Jurkat, Clone E6-1 (cell line): ENCODE measurements at regions not wholly inside any gene's neighbourhood (a gene's known extent, or its start where the extent isn't known, plus 50 kb on each side); places are given as distances from the start of the nearest gene placed in this dataset.

Experiments
- DNase-seq: peaks from one replicate; pipeline ENCODE4 v3.0.0-alpha.2; 2011; ENCODE audit warnings: low read depth, low spot score
- H3K4me3 ChIP-seq: 2 replicates; pipeline ENCODE4 v1.5.1; 2011; ENCODE audit warnings: mild to moderate bottlenecking, low read length, control low read depth, moderate library complexity

GRCh38 chr2:67225287-67225973, 171.7 kb upstream of the ETAA1 start:
- DNase-seq, result no peak
- H3K4me3 ChIP-seq, result no peak overlapping the region

- no peak overlapping the region for H3K4me3 ChIP-seq
- no peak for DNase-seq
Observed at GRCh38 chr2:67229706-67230105, 167.4 kb upstream of the ETAA1 start.

GRCh38 chr2:67232936-67233335, 164.2 kb upstream of the ETAA1 start:
- DNase-seq, result no peak
- H3K4me3 ChIP-seq, result no peak overlapping the region

GRCh38 chr2:67234440-67234839, 162.7 kb upstream of the ETAA1 start:
- H3K4me3 ChIP-seq, result no peak overlapping the region
- DNase-seq, result no peak

- DNase-seq, result no peak
- no peak overlapping the region for H3K4me3 ChIP-seq
Observed at GRCh38 chr2:67237288-67237687, 159.8 kb upstream of the ETAA1 start.

GRCh38 chr2:67240507-67240906, 156.6 kb upstream of the ETAA1 start:
- no peak for DNase-seq
- H3K4me3 ChIP-seq, result no peak overlapping the region

- H3K4me3 ChIP-seq, result no peak overlapping the region
- no peak for DNase-seq
Observed at GRCh38 chr2:67241453-67241852, 155.7 kb upstream of the ETAA1 start.

GRCh38 chr2:67242456-67242855, 154.7 kb upstream of the ETAA1 start:
- DNase-seq, result no peak

GRCh38 chr2:67243919-67244318, 153.2 kb upstream of the ETAA1 start:
- no peak for DNase-seq
- no peak overlapping the region for H3K4me3 ChIP-seq

More at GRCh38 chr2:67242456-67242855, 154.7 kb upstream of the ETAA1 start:
- no peak overlapping the region for H3K4me3 ChIP-seq

GRCh38 chr2:67246791-67247190, 150.3 kb upstream of the ETAA1 start:
- DNase-seq, result no peak
- H3K4me3 ChIP-seq, result no peak overlapping the region

- H3K4me3 ChIP-seq, result no peak overlapping the region
- no peak for DNase-seq
Observed at GRCh38 chr2:67251741-67252140, 145.4 kb upstream of the ETAA1 start.

- no peak for DNase-seq
- no peak overlapping the region for H3K4me3 ChIP-seq
Observed at GRCh38 chr2:67255933-67256615, 141.1 kb upstream of the ETAA1 start.

- no peak overlapping the region for H3K4me3 ChIP-seq
- DNase-seq, result no peak
Observed at GRCh38 chr2:67256892-67257291, 140.2 kb upstream of the ETAA1 start.

GRCh38 chr2:67258122-67258521, 139.0 kb upstream of the ETAA1 start:
- no peak overlapping the region for H3K4me3 ChIP-seq
- DNase-seq, result no peak

- no peak overlapping the region for H3K4me3 ChIP-seq
- DNase-seq, result no peak
Observed at GRCh38 chr2:67258831-67259230, 138.3 kb upstream of the ETAA1 start.

- no peak overlapping the region for H3K4me3 ChIP-seq
- no peak for DNase-seq
Observed at GRCh38 chr2:67259556-67260342, 137.4 kb upstream of the ETAA1 start.

GRCh38 chr2:67260343-67261277, 136.5 kb upstream of the ETAA1 start:
- no peak for DNase-seq
- H3K4me3 ChIP-seq, result no peak overlapping the region

- no peak overlapping the region for H3K4me3 ChIP-seq
- DNase-seq, result no peak
Observed at GRCh38 chr2:67267241-67267640, 129.9 kb upstream of the ETAA1 start.

- no peak for DNase-seq
- no peak overlapping the region for H3K4me3 ChIP-seq
Observed at GRCh38 chr2:67268797-67269196, 128.3 kb upstream of the ETAA1 start.
